WTC11 (cell line): ENCODE measurements at regions not wholly inside any gene's neighbourhood (a gene's known extent, or its start where the extent isn't known, plus 50 kb on each side); places are given as distances from the start of the nearest gene placed in this dataset.

ENCODE experiments used
- ATAC-seq: fragments of 200-7000 bp; cut with Tn5 transposase; 2 replicates; pipeline ENCODE4 v1.10.0; 2021; ENCODE audit warnings: mild to moderate bottlenecking, moderate library complexity
- CTCF ChIA-PET: fragments of 300-600 bp; sonication (Branson Sonifier 250); formaldehyde crosslinking; loops from one replicate; lab custom pipeline; 2021; ENCODE audit warnings: antibody characterized with exemption; lab: Charles Lee
- POLR2A ChIA-PET: fragments of 350-600 bp; sonication (Branson Sonifier 250); formaldehyde crosslinking; loops from one replicate; lab custom pipeline; 2021; ENCODE audit warnings: antibody characterized with exemption; lab: Charles Lee
- DNase-seq: peaks from one replicate; pipeline ENCODE4 v3.0.0; 2021; ENCODE audit warnings: low spot score
- H3K27ac Mint-ChIP-seq: 2 replicates; pipeline ENCODE4 v1.8.0; 2021; ENCODE audit warnings: mixed read lengths
- H3K27me3 Mint-ChIP-seq: 2 replicates; pipeline ENCODE4 v1.8.0; 2021; ENCODE audit warnings: low read depth, mild to moderate bottlenecking, moderate library complexity, mixed read lengths
- H3K36me3 Mint-ChIP-seq: 2 replicates; pipeline ENCODE4 v1.8.0; 2021; ENCODE audit warnings: mixed read lengths
- H3K4me1 Mint-ChIP-seq: 2 replicates; pipeline ENCODE4 v1.8.0; 2022; ENCODE audit warnings: mixed read lengths
- H3K4me3 Mint-ChIP-seq: 2 replicates; pipeline ENCODE4 v1.8.0; 2021; ENCODE audit warnings: mild to moderate bottlenecking, moderate library complexity, mixed read lengths
- H3K9me3 Mint-ChIP-seq: 2 replicates; pipeline ENCODE4 v1.8.0; 2021; ENCODE audit warnings: mixed read lengths
- CREM ChIP-seq: sonication (generic); formaldehyde crosslinking; IDR thresholded peaks from 2 replicates; pipeline ENCODE4 v1.8.1; 2022; ENCODE audit warnings: mild to moderate bottlenecking, missing genetic modification reagents, moderate library complexity
- ESRRA ChIP-seq: sonication (generic); formaldehyde crosslinking; IDR thresholded peaks from 2 replicates; pipeline ENCODE4 v1.8.1; 2022; ENCODE audit warnings: mild to moderate bottlenecking, missing genetic modification reagents, borderline replicate concordance
- GTF2I ChIP-seq: fragments of 250-450 bp; sonication (Bioruptor Pico); conservative IDR thresholded peaks from 2 replicates; pipeline ENCODE4 v1.4.0; 2021; ENCODE audit warnings: mild to moderate bottlenecking
- IRF2 ChIP-seq: sonication (generic); formaldehyde crosslinking; IDR thresholded peaks from 2 replicates; pipeline ENCODE4 v1.8.0; 2022; ENCODE audit warnings: low read depth, missing genetic modification reagents, borderline replicate concordance
- MXD4 ChIP-seq: fragments of 250-450 bp; sonication (Bioruptor Pico); IDR thresholded peaks from 2 replicates; pipeline ENCODE4 v1.8.0; 2021; ENCODE audit warnings: mild to moderate bottlenecking, moderate library complexity, borderline replicate concordance
- NFATC4 ChIP-seq: fragments of 250-450 bp; sonication (Bioruptor Pico); IDR thresholded peaks from 2 replicates; pipeline ENCODE4 v1.9.0; 2021; ENCODE audit warnings: mild to moderate bottlenecking
- NR3C1 ChIP-seq: sonication (generic); formaldehyde crosslinking; conservative IDR thresholded peaks from 2 replicates; pipeline ENCODE4 v1.8.1; 2023; ENCODE audit warnings: low read depth, mild to moderate bottlenecking, missing genetic modification reagents
- ZNF219 ChIP-seq: sonication (generic); formaldehyde crosslinking; IDR thresholded peaks from 2 replicates; pipeline ENCODE4 v1.8.0; 2023; ENCODE audit warnings: missing genetic modification reagents, mild to moderate bottlenecking, borderline replicate concordance
- ZNF423 ChIP-seq: fragments of 250-450 bp; sonication (Bioruptor Pico); IDR thresholded peaks from 2 replicates; pipeline ENCODE4 v2.1.2; 2022; ENCODE audit warnings: mild to moderate bottlenecking, moderate library complexity
- TF ChIP-seq, protein P1 (sequence below): fragments of 200-600 bp; IDR thresholded peaks from 2 replicates; pipeline ENCODE4 v1.8.0; 2022; ENCODE audit warnings: antibody characterized with exemption
- TF ChIP-seq, protein P2 (sequence below): sonication (generic); formaldehyde crosslinking; IDR thresholded peaks from 2 replicates; pipeline ENCODE4 v1.8.0; 2023; ENCODE audit warnings: mild to moderate bottlenecking, missing genetic modification reagents
- TF ChIP-seq, protein P3 (sequence below): sonication (generic); formaldehyde crosslinking; IDR thresholded peaks from 2 replicates; pipeline ENCODE4 v1.8.0; 2023; ENCODE audit warnings: missing genetic modification reagents, mild to moderate bottlenecking, borderline replicate concordance
- TF ChIP-seq, protein P4 (sequence below): sonication (generic); formaldehyde crosslinking; IDR thresholded peaks from 2 replicates; pipeline ENCODE4 v1.8.1; 2022; ENCODE audit warnings: mild to moderate bottlenecking, missing genetic modification reagents, moderate library complexity, borderline replicate concordance
- TF ChIP-seq, protein P5 (sequence below): fragments of 250-450 bp; sonication (Bioruptor Pico); conservative IDR thresholded peaks from 2 replicates; pipeline ENCODE4 v1.9.0; 2021; ENCODE audit warnings: mild to moderate bottlenecking
- TF ChIP-seq, protein P6 (sequence below): sonication (generic); formaldehyde crosslinking; IDR thresholded peaks from 2 replicates; pipeline ENCODE4 v1.8.1; 2022; ENCODE audit warnings: mild to moderate bottlenecking, moderate library complexity, missing genetic modification reagents
- TF ChIP-seq, protein P7 (sequence below): fragments of 250-450 bp; sonication (Bioruptor Pico); IDR thresholded peaks from 2 replicates; pipeline ENCODE4 v1.9.0; 2021; ENCODE audit warnings: mild to moderate bottlenecking
- TF ChIP-seq, protein P8 (sequence below): sonication (generic); formaldehyde crosslinking; IDR thresholded peaks from 2 replicates; pipeline ENCODE4 v1.8.1; 2023; ENCODE audit warnings: mild to moderate bottlenecking, missing genetic modification reagents

DNA sequence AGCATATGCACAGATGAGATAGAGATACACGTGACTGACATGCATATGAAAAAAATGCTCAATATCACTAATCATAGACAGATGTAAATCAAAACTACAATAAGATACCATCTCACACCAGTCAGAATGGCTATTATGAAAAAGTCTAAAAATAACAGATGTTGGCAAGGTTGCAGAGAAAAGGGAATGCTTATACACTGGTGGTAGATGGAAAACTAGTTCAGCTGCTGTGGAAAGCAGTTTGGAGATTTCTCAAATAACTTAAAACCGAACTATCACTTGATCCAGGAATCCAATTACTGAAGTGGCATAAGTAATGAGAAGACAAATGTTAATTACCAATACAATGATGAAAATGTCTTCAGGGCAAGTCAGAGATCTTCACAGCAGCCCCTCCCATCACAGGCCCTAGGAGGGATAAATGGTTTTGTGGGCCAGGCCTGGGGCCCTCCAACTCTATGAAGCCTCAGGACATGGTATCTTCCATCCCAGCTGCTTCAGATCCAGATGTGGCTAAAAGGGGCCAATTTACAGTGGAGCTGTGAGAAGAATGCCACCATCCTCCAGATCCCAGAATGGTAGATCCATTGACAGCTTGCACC, 71.4 kb upstream of the PLSCR4 start:
- no peak overlapping the region for H3K4me3 Mint-ChIP-seq
- CTCF ChIA-PET, result no interaction called here
- peaks cover under 1% of the 10 kb centered on the region for H3K4me1 Mint-ChIP-seq
- no peak for ATAC-seq
- no peak for DNase-seq
- POLR2A ChIA-PET, result no interaction called here
- 0 out of 2 replicates have a peak, but pooled peaks cover 3% of the 10 kb centered on the region for H3K36me3 Mint-ChIP-seq
- H3K27ac Mint-ChIP-seq, result no peak overlapping the region
- H3K27me3 Mint-ChIP-seq, result no peaks in the 10 kb centered on the region
- peaks cover 25% of the 10 kb centered on the region for H3K9me3 Mint-ChIP-seq
- TF ChIP-seq, protein P1, sequence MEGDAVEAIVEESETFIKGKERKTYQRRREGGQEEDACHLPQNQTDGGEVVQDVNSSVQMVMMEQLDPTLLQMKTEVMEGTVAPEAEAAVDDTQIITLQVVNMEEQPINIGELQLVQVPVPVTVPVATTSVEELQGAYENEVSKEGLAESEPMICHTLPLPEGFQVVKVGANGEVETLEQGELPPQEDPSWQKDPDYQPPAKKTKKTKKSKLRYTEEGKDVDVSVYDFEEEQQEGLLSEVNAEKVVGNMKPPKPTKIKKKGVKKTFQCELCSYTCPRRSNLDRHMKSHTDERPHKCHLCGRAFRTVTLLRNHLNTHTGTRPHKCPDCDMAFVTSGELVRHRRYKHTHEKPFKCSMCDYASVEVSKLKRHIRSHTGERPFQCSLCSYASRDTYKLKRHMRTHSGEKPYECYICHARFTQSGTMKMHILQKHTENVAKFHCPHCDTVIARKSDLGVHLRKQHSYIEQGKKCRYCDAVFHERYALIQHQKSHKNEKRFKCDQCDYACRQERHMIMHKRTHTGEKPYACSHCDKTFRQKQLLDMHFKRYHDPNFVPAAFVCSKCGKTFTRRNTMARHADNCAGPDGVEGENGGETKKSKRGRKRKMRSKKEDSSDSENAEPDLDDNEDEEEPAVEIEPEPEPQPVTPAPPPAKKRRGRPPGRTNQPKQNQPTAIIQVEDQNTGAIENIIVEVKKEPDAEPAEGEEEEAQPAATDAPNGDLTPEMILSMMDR, result no peak
- TF ChIP-seq, protein P2, sequence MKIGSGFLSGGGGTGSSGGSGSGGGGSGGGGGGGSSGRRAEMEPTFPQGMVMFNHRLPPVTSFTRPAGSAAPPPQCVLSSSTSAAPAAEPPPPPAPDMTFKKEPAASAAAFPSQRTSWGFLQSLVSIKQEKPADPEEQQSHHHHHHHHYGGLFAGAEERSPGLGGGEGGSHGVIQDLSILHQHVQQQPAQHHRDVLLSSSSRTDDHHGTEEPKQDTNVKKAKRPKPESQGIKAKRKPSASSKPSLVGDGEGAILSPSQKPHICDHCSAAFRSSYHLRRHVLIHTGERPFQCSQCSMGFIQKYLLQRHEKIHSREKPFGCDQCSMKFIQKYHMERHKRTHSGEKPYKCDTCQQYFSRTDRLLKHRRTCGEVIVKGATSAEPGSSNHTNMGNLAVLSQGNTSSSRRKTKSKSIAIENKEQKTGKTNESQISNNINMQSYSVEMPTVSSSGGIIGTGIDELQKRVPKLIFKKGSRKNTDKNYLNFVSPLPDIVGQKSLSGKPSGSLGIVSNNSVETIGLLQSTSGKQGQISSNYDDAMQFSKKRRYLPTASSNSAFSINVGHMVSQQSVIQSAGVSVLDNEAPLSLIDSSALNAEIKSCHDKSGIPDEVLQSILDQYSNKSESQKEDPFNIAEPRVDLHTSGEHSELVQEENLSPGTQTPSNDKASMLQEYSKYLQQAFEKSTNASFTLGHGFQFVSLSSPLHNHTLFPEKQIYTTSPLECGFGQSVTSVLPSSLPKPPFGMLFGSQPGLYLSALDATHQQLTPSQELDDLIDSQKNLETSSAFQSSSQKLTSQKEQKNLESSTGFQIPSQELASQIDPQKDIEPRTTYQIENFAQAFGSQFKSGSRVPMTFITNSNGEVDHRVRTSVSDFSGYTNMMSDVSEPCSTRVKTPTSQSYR, result no peak
- TF ChIP-seq, protein P3, sequence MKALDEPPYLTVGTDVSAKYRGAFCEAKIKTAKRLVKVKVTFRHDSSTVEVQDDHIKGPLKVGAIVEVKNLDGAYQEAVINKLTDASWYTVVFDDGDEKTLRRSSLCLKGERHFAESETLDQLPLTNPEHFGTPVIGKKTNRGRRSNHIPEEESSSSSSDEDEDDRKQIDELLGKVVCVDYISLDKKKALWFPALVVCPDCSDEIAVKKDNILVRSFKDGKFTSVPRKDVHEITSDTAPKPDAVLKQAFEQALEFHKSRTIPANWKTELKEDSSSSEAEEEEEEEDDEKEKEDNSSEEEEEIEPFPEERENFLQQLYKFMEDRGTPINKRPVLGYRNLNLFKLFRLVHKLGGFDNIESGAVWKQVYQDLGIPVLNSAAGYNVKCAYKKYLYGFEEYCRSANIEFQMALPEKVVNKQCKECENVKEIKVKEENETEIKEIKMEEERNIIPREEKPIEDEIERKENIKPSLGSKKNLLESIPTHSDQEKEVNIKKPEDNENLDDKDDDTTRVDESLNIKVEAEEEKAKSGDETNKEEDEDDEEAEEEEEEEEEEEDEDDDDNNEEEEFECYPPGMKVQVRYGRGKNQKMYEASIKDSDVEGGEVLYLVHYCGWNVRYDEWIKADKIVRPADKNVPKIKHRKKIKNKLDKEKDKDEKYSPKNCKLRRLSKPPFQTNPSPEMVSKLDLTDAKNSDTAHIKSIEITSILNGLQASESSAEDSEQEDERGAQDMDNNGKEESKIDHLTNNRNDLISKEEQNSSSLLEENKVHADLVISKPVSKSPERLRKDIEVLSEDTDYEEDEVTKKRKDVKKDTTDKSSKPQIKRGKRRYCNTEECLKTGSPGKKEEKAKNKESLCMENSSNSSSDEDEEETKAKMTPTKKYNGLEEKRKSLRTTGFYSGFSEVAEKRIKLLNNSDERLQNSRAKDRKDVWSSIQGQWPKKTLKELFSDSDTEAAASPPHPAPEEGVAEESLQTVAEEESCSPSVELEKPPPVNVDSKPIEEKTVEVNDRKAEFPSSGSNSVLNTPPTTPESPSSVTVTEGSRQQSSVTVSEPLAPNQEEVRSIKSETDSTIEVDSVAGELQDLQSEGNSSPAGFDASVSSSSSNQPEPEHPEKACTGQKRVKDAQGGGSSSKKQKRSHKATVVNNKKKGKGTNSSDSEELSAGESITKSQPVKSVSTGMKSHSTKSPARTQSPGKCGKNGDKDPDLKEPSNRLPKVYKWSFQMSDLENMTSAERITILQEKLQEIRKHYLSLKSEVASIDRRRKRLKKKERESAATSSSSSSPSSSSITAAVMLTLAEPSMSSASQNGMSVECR (CRISPR knock-in tag), result no peak
- TF ChIP-seq ZNF423 (CRISPR knock-in tag), result no peak
- TF ChIP-seq, protein P4, sequence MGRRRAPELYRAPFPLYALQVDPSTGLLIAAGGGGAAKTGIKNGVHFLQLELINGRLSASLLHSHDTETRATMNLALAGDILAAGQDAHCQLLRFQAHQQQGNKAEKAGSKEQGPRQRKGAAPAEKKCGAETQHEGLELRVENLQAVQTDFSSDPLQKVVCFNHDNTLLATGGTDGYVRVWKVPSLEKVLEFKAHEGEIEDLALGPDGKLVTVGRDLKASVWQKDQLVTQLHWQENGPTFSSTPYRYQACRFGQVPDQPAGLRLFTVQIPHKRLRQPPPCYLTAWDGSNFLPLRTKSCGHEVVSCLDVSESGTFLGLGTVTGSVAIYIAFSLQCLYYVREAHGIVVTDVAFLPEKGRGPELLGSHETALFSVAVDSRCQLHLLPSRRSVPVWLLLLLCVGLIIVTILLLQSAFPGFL (CRISPR knock-in tag), result no peak
- TF ChIP-seq, protein P5, sequence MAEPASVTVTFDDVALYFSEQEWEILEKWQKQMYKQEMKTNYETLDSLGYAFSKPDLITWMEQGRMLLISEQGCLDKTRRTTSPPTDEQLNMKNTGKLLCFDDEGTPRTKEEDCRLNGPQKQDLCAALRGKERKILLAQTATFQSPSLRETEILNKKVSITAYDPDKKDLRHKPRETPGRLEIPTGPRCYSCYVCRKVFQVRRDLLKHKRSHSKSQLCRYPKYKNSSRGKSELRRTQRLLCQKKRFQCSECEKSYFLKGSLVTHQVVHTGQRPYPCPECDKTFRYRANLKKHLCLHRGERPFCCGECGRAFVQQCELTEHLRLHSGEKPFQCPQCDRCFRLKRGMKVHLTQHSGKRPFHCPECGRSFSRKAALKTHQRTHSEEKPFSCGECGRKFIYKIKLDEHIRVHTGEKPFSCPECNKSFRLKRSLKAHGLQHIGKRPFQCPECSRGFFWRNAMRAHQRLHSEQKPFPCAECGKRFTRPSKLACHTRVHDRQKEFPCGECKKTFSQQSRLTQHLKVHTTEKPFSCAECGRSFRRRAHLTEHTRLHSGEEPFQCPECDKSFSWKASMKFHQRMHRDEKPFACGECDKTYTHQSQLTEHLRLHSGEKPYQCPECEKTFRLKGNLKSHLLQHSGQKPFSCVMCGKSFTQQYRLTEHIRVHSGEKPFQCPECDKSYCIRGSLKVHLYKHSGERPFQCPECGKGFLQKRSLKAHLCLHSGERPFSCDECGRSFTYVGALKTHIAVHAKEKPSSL (CRISPR knock-in tag), result no peak
- TF ChIP-seq ZNF219, result no peak
- TF ChIP-seq NR3C1 (CRISPR knock-in tag), result no peak
- TF ChIP-seq, protein P6, sequence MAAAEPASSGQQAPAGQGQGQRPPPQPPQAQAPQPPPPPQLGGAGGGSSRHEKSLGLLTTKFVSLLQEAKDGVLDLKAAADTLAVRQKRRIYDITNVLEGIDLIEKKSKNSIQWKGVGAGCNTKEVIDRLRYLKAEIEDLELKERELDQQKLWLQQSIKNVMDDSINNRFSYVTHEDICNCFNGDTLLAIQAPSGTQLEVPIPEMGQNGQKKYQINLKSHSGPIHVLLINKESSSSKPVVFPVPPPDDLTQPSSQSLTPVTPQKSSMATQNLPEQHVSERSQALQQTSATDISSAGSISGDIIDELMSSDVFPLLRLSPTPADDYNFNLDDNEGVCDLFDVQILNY (CRISPR knock-in tag), result no peak
- no peak for TF ChIP-seq ESRRA (CRISPR knock-in tag)
- TF ChIP-seq GTF2I (CRISPR knock-in tag), result no peak
- no peak for TF ChIP-seq MXD4 (CRISPR knock-in tag)
- no peak for TF ChIP-seq IRF2 (CRISPR knock-in tag)
- TF ChIP-seq, protein P7, sequence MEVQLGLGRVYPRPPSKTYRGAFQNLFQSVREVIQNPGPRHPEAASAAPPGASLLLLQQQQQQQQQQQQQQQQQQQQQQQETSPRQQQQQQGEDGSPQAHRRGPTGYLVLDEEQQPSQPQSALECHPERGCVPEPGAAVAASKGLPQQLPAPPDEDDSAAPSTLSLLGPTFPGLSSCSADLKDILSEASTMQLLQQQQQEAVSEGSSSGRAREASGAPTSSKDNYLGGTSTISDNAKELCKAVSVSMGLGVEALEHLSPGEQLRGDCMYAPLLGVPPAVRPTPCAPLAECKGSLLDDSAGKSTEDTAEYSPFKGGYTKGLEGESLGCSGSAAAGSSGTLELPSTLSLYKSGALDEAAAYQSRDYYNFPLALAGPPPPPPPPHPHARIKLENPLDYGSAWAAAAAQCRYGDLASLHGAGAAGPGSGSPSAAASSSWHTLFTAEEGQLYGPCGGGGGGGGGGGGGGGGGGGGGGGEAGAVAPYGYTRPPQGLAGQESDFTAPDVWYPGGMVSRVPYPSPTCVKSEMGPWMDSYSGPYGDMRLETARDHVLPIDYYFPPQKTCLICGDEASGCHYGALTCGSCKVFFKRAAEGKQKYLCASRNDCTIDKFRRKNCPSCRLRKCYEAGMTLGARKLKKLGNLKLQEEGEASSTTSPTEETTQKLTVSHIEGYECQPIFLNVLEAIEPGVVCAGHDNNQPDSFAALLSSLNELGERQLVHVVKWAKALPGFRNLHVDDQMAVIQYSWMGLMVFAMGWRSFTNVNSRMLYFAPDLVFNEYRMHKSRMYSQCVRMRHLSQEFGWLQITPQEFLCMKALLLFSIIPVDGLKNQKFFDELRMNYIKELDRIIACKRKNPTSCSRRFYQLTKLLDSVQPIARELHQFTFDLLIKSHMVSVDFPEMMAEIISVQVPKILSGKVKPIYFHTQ (CRISPR knock-in tag), result no peak
- TF ChIP-seq NFATC4 (CRISPR knock-in tag), result no peak
- TF ChIP-seq, protein P8, sequence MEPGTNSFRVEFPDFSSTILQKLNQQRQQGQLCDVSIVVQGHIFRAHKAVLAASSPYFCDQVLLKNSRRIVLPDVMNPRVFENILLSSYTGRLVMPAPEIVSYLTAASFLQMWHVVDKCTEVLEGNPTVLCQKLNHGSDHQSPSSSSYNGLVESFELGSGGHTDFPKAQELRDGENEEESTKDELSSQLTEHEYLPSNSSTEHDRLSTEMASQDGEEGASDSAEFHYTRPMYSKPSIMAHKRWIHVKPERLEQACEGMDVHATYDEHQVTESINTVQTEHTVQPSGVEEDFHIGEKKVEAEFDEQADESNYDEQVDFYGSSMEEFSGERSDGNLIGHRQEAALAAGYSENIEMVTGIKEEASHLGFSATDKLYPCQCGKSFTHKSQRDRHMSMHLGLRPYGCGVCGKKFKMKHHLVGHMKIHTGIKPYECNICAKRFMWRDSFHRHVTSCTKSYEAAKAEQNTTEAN (CRISPR knock-in tag), result no peak
- no peak for TF ChIP-seq CREM
